ENCODE measurements at regions not wholly inside any gene's neighbourhood (a gene's known extent, or its start where the extent isn't known, plus 50 kb on each side); places are given as distances from the start of the nearest gene placed in this dataset.

GRCh38 chr4:60579335-60579734, 620.8 kb upstream of the ADGRL3 start:
- Histone ChIP-seq H3K9me3 (no peaks in the 10 kb centered on the region), H3K4me3 (no peak overlapping the region), H3K4me1 (no peaks in the 10 kb centered on the region), H3K36me3 (no peaks in the 10 kb centered on the region), H3K27me3 (no peaks in the 10 kb centered on the region), H3K27ac (no peak overlapping the region)
- DNase-seq (no peak), ATAC-seq (no peak)
- TF ChIP-seq CTCF (IDR thresholded peaks at IDR 0.05) = no peak
- intact Hi-C loops (cut with DNase I) = no loop called here

GRCh38 chr4:60581919-60582536, 618.1 kb upstream of the ADGRL3 start:
- H3K4me1 ChIP-seq = no peaks in the 10 kb centered on the region
- intact Hi-C loops (cut with DNase I) = no loop called here
- no peaks in the 10 kb centered on the region for H3K9me3 ChIP-seq
- no peaks in the 10 kb centered on the region for H3K27me3 ChIP-seq
- H3K27ac ChIP-seq = no peak overlapping the region
- no peak for TF ChIP-seq CTCF (IDR thresholded peaks at IDR 0.05)
- ATAC-seq (no peak), DNase-seq (no peak)
- no peak overlapping the region for H3K4me3 ChIP-seq
- no peaks in the 10 kb centered on the region for H3K36me3 ChIP-seq

GRCh38 chr4:60588556-60588955, 611.6 kb upstream of the ADGRL3 start:
- no peak for TF ChIP-seq CTCF (IDR thresholded peaks at IDR 0.05)
- Histone ChIP-seq H3K4me3 (no peak overlapping the region), H3K27ac (no peak overlapping the region), H3K9me3 (no peaks in the 10 kb centered on the region), H3K36me3 (no peaks in the 10 kb centered on the region), H3K27me3 (no peaks in the 10 kb centered on the region), H3K4me1 (no peaks in the 10 kb centered on the region)
- no peak for DNase-seq
- intact Hi-C loops (cut with DNase I) = no loop called here
- ATAC-seq = no peak

DNA sequence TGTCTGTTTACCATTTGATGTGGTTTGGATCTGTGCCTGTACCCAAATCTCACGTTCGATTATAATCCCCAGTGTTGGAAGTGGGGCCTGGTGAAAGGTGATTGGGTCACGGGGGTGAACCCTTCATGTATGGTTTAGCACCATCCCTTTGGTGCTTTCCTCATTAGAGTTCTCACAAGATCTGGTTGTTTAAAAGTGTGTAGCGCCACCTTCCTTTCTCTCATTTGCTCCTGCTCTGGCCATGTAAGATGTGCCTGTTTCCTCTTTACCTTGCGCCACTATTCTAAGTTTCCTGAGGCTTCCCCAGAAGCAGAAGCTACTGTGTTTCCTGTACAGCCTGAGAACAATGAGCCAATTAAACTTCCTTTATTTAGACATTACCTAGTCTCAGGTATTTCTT, 610.7 kb upstream of the ADGRL3 start:
- TF ChIP-seq CTCF (IDR thresholded peaks at IDR 0.05) = no peak
- H3K36me3 ChIP-seq = no peaks in the 10 kb centered on the region
- H3K4me1 ChIP-seq = no peaks in the 10 kb centered on the region
- no peaks in the 10 kb centered on the region for H3K27me3 ChIP-seq
- H3K27ac ChIP-seq = no peak overlapping the region
- ATAC-seq (no peak), DNase-seq (no peak)
- intact Hi-C loops (cut with DNase I) = no loop called here
- H3K9me3 ChIP-seq = no peaks in the 10 kb centered on the region
- no peak overlapping the region for H3K4me3 ChIP-seq

GRCh38 chr4:60590116-60590515, 610.0 kb upstream of the ADGRL3 start:
- Histone ChIP-seq H3K27ac (no peak overlapping the region), H3K36me3 (no peaks in the 10 kb centered on the region), H3K27me3 (no peaks in the 10 kb centered on the region), H3K9me3 (no peaks in the 10 kb centered on the region), H3K4me1 (no peaks in the 10 kb centered on the region), H3K4me3 (no peak overlapping the region)
- ATAC-seq (no peak), DNase-seq (no peak)
- no peak for TF ChIP-seq CTCF (IDR thresholded peaks at IDR 0.05)
- intact Hi-C loops (cut with DNase I) = no loop called here
